MM.1S (cell line): ENCODE measurements at regions not wholly inside any gene's neighbourhood (a gene's known extent, or its start where the extent isn't known, plus 50 kb on each side); places are given as distances from the start of the nearest gene placed in this dataset.

Experiments
- EZH2phosphoT487 ChIP-seq: fragments of 300-600 bp; sonication (generic); IDR thresholded peaks from 2 replicates; pipeline ENCODE4 v1.6.1; 2018; ENCODE audit warnings: antibody characterized with exemption, low read length
- TF ChIP-seq, protein P1 (sequence below): fragments of 300-600 bp; sonication (generic); IDR thresholded peaks from 2 replicates; pipeline ENCODE4 v1.5.1; 2016; ENCODE audit warnings: antibody characterized with exemption, low read length, mixed read lengths

- TF ChIP-seq, protein P1, sequence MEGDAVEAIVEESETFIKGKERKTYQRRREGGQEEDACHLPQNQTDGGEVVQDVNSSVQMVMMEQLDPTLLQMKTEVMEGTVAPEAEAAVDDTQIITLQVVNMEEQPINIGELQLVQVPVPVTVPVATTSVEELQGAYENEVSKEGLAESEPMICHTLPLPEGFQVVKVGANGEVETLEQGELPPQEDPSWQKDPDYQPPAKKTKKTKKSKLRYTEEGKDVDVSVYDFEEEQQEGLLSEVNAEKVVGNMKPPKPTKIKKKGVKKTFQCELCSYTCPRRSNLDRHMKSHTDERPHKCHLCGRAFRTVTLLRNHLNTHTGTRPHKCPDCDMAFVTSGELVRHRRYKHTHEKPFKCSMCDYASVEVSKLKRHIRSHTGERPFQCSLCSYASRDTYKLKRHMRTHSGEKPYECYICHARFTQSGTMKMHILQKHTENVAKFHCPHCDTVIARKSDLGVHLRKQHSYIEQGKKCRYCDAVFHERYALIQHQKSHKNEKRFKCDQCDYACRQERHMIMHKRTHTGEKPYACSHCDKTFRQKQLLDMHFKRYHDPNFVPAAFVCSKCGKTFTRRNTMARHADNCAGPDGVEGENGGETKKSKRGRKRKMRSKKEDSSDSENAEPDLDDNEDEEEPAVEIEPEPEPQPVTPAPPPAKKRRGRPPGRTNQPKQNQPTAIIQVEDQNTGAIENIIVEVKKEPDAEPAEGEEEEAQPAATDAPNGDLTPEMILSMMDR, result no peak
- no peak for TF ChIP-seq EZH2phosphoT487
Observed at GRCh38 chr10:1978584-1978983, 241.3 kb upstream of the ADARB2 start.
